ENCODE measurements at regions not wholly inside any gene's neighbourhood (a gene's known extent, or its start where the extent isn't known, plus 50 kb on each side); places are given as distances from the start of the nearest gene placed in this dataset.
"Not testable (repeated sequence)": the region's sequence is repeated elsewhere in the genome, so short reads cannot be mapped to it uniquely, and the experiment has no call there.

- no peak for DNase-seq (ENCODE audit: insufficient read length, low spot score)
- FAIRE-seq = no peak
- no peak for TF ChIP-seq CTCF (IDR thresholded peaks at IDR 0.05; ENCODE audit: insufficient read depth, missing control alignments)
Observed at GRCh38 chr18:8529609-8530008, 79.6 kb upstream of the RAB12 start.

- not testable (repeated sequence) for FAIRE-seq; DNase-seq (ENCODE audit: insufficient read length, low spot score)
Observed at GRCh38 chr18:8531084-8531483, 78.2 kb upstream of the RAB12 start.

- no peak for DNase-seq (ENCODE audit: insufficient read length, low spot score)
- TF ChIP-seq CTCF (IDR thresholded peaks at IDR 0.05; ENCODE audit: insufficient read depth, missing control alignments) = no peak
- no peak for FAIRE-seq
Observed at GRCh38 chr18:8536231-8536630, 73.0 kb upstream of the RAB12 start.

GRCh38 chr18:8536922-8537321 lies 72.3 kb upstream of the RAB12 start:
- no peak for TF ChIP-seq CTCF (IDR thresholded peaks at IDR 0.05; ENCODE audit: insufficient read depth, missing control alignments)
- FAIRE-seq = no peak

GRCh38 chr18:8537400-8537799 lies 71.8 kb upstream of the RAB12 start:
- FAIRE-seq = no peak
- no peak for DNase-seq (ENCODE audit: insufficient read length, low spot score)
- TF ChIP-seq CTCF (IDR thresholded peaks at IDR 0.05; ENCODE audit: insufficient read depth, missing control alignments) = no peak

More at GRCh38 chr18:8536922-8537321, 72.3 kb upstream of the RAB12 start:
- DNase-seq (ENCODE audit: insufficient read length, low spot score) = no peak

GRCh38 chr18:8538935-8539334 lies 70.3 kb upstream of the RAB12 start:
- FAIRE-seq (no peak), DNase-seq (ENCODE audit: insufficient read length, low spot score) (no peak)
- no peak for TF ChIP-seq CTCF (IDR thresholded peaks at IDR 0.05; ENCODE audit: insufficient read depth, missing control alignments)

GRCh38 chr18:8546677-8547076 lies 62.6 kb upstream of the RAB12 start:
- DNase-seq (ENCODE audit: insufficient read length, low spot score) = no peak
- no peak for FAIRE-seq
- no peak for TF ChIP-seq CTCF (IDR thresholded peaks at IDR 0.05; ENCODE audit: insufficient read depth, missing control alignments)

- FAIRE-seq = no peak
- DNase-seq (ENCODE audit: insufficient read length, low spot score) = no peak
- TF ChIP-seq CTCF (IDR thresholded peaks at IDR 0.05; ENCODE audit: insufficient read depth, missing control alignments) = no peak
Observed at GRCh38 chr18:8548186-8548585, 61.1 kb upstream of the RAB12 start.
